Body of pancreas (tissue), 4 donors: ENCODE measurements at regions not wholly inside any gene's neighbourhood (a gene's known extent, or its start where the extent isn't known, plus 50 kb on each side); places are given as distances from the start of the nearest gene placed in this dataset.

ENCODE experiments used
- CTCF ChIP-seq, 7 experiments: fragments of 450-650 bp in 4 of 7; fragments of 200-600 bp in 3 of 7; sonication (generic) in 3 of 7; IDR thresholded peaks; one replicate each; pipeline ENCODE4 v1.5.1; 2016 to 2019; ENCODE audit warnings: antibody characterized with exemption in 7 of 7
- POLR2A ChIP-seq, 3 donors: fragments of 450-650 bp; IDR thresholded peaks; one replicate each; pipeline ENCODE4 v1.6.1; 2016; ENCODE audit warnings: antibody characterized with exemption in 3 of 3, mild to moderate bottlenecking in 2 of 3

GRCh38 chr1:67522001-67522441 is 91.8 kb upstream of the SERBP1 start:
- TF ChIP-seq CTCF (IDR thresholded peaks at IDR 0.05) (no peak), POLR2A (IDR thresholded peaks at IDR 0.05) (no peak)
